Liver (tissue), 8 donors: ENCODE measurements at regions not wholly inside any gene's neighbourhood (a gene's known extent, or its start where the extent isn't known, plus 50 kb on each side); places are given as distances from the start of the nearest gene placed in this dataset.

ENCODE experiments used
- DNase-seq: peaks from one replicate; pipeline ENCODE4 v3.0.0-alpha.2; 2017; ENCODE audit warnings: low spot score
- H3K27ac ChIP-seq, 2 donors: one replicate each; pipeline ENCODE4 v1.7.0; 2013; ENCODE audit warnings: inconsistent platforms in 2 of 2, low read length in 2 of 2, control low read depth in 1 of 2, low read depth in 1 of 2, mild to moderate bottlenecking in 1 of 2
- H3K27me3 ChIP-seq, 4 donors: one replicate each; pipeline versions ENCODE4 v1.6.1 to v1.7.0; 2013; ENCODE audit warnings: low read length in 3 of 4, inconsistent platforms in 1 of 4, mild to moderate bottlenecking in 1 of 4, moderate library complexity in 1 of 4; ENCODE audit not compliant: control insufficient read depth in 4 of 4, insufficient read depth in 4 of 4
- H3K36me3 ChIP-seq, 4 donors: one replicate each; pipeline versions ENCODE4 v1.6.1 to v1.7.0; 2013; ENCODE audit warnings: low read length in 3 of 4, mild to moderate bottlenecking in 3 of 4, low read depth in 1 of 4, moderate library complexity in 1 of 4; ENCODE audit not compliant: control insufficient read depth in 4 of 4, insufficient read depth in 3 of 4
- H3K4me1 ChIP-seq, 4 donors: one replicate each; pipeline versions ENCODE4 v1.6.1 to v1.7.0; 2013; ENCODE audit warnings: low read length in 3 of 4, mild to moderate bottlenecking in 3 of 4, moderate library complexity in 1 of 4; ENCODE audit not compliant: control insufficient read depth in 4 of 4, insufficient read depth in 4 of 4
- H3K4me3 ChIP-seq, 3 donors: one replicate each; pipeline versions ENCODE4 v1.6.1 to v1.7.0; 2013; ENCODE audit warnings: low read length in 3 of 3, control low read depth in 1 of 3, low read depth in 1 of 3, mild to moderate bottlenecking in 1 of 3
- H3K9ac ChIP-seq, 2 donors: one replicate each; pipeline ENCODE4 v1.7.0; 2013; ENCODE audit warnings: low read length in 2 of 2, mild to moderate bottlenecking in 2 of 2, moderate library complexity in 2 of 2, control low read depth in 1 of 2, low read depth in 1 of 2
- H3K9me3 ChIP-seq, 4 donors: one replicate each; pipeline versions ENCODE4 v1.6.1 to v1.7.0; 2013; ENCODE audit warnings: low read length in 3 of 4; ENCODE audit not compliant: control insufficient read depth in 4 of 4
- EGR1 ChIP-seq, 2 donors: IDR thresholded peaks; 2 replicates each; pipeline ENCODE4 v1.6.1; 2016 to 2018; ENCODE audit warnings: antibody characterized with exemption in 2 of 2, low read depth in 2 of 2
- FOXA1 ChIP-seq: IDR thresholded peaks from 2 replicates; pipeline ENCODE4 v1.6.1; 2016; ENCODE audit warnings: antibody characterized with exemption
- FOXA2 ChIP-seq: IDR thresholded peaks from 2 replicates; pipeline ENCODE4 v1.6.1; 2016; ENCODE audit warnings: antibody characterized with exemption
- GABPA ChIP-seq, 2 donors: IDR thresholded peaks in 1 of 2; conservative IDR thresholded peaks in 1 of 2; 2 replicates each; pipeline ENCODE4 v1.6.1; 2016; ENCODE audit warnings: antibody characterized with exemption in 2 of 2, mild to moderate bottlenecking in 1 of 2, moderate library complexity in 1 of 2
- HNF4G ChIP-seq: IDR thresholded peaks from 2 replicates; pipeline ENCODE4 v1.6.1; 2016; ENCODE audit warnings: antibody characterized with exemption
- JUND ChIP-seq, 2 donors: IDR thresholded peaks; 2 replicates each; pipeline ENCODE4 v1.6.1; 2016; ENCODE audit warnings: antibody characterized with exemption in 2 of 2
- NR2F2 ChIP-seq: IDR thresholded peaks from 2 replicates; pipeline ENCODE4 v1.6.1; 2016; ENCODE audit warnings: antibody characterized with exemption
- RAD21 ChIP-seq, 2 donors: IDR thresholded peaks; 2 replicates each; pipeline ENCODE4 v1.6.1; 2016; ENCODE audit warnings: antibody characterized with exemption in 2 of 2, mild to moderate bottlenecking in 2 of 2
- RXRA ChIP-seq, 2 donors: IDR thresholded peaks; 2 replicates each; pipeline ENCODE4 v1.6.1; 2017 to 2018; ENCODE audit warnings: antibody characterized with exemption in 2 of 2, mild to moderate bottlenecking in 1 of 2
- SP1 ChIP-seq: IDR thresholded peaks from 2 replicates; pipeline ENCODE4 v1.6.1; 2018; ENCODE audit warnings: antibody characterized with exemption, mild to moderate bottlenecking
- YY1 ChIP-seq: IDR thresholded peaks from 2 replicates; pipeline ENCODE4 v1.6.1; 2016; ENCODE audit warnings: antibody characterized with exemption, mild to moderate bottlenecking
- WGBS: extraction: QIAGEN DNeasy Blood & Tissue Kit; methylation state at CpG from one replicate; pipeline ENCODE4 v1.1.7; 2013; 5-methylcytosine and 5-hydroxymethylcytosine counted together
- TF ChIP-seq, protein P1 (sequence below): fragments of 150-350 bp; IDR thresholded peaks from 2 replicates; pipeline ENCODE4 v1.5.1; 2017; ENCODE audit warnings: improper control_type of control experiment, low read depth, low read length; ENCODE audit not compliant: missing input control
- TF ChIP-seq, protein P2 (sequence below): IDR thresholded peaks from 2 replicates; pipeline ENCODE4 v1.6.1; 2016; ENCODE audit warnings: antibody characterized with exemption, mild to moderate bottlenecking
- TF ChIP-seq, protein P3 (sequence below): IDR thresholded peaks from 2 replicates; pipeline ENCODE4 v1.6.1; 2016; ENCODE audit warnings: antibody characterized with exemption
- TF ChIP-seq, protein P4 (sequence below): IDR thresholded peaks from 2 replicates; pipeline ENCODE4 v1.6.1; 2016; ENCODE audit warnings: antibody characterized with exemption
- donor health status: healthy.
- donor health status: healthy.
- donor health status: healthy.
- donor health status: healthy.
- donor health status: healthy.

DNA sequence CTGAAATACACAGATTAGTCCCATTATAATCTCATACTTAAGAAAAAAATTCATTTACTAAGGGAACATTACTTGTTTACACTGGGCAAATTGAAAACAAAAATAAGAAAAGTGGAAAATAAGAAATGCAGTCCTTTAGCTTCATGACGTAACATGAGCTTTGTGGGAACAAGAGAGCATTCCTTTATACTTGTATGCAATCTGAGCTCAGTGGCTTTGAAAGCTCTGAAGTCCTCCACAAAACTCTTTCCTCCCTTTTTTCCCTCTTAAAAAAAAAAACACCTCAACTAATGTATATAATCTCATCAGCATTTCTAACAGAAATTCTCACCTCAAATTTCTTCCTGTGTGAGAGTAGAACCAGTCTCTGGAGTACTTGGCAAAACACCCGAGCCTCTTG is 76.9 kb upstream of the OTX2 start:
- Histone ChIP-seq H3K9me3 (no peaks in the 10 kb centered on the region), H3K27ac (no peak overlapping the region), H3K36me3 (no peaks in the 10 kb centered on the region), H3K27me3 (peaks cover 0 to 3% (median under 1%) of the 10 kb centered on the region in 4 donors), H3K4me3 (no peak overlapping the region), H3K4me1 (peaks cover 0 to 3% (median 0%) of the 10 kb centered on the region in 4 donors), H3K9ac (no peak overlapping the region)
- TF ChIP-seq, protein P1, sequence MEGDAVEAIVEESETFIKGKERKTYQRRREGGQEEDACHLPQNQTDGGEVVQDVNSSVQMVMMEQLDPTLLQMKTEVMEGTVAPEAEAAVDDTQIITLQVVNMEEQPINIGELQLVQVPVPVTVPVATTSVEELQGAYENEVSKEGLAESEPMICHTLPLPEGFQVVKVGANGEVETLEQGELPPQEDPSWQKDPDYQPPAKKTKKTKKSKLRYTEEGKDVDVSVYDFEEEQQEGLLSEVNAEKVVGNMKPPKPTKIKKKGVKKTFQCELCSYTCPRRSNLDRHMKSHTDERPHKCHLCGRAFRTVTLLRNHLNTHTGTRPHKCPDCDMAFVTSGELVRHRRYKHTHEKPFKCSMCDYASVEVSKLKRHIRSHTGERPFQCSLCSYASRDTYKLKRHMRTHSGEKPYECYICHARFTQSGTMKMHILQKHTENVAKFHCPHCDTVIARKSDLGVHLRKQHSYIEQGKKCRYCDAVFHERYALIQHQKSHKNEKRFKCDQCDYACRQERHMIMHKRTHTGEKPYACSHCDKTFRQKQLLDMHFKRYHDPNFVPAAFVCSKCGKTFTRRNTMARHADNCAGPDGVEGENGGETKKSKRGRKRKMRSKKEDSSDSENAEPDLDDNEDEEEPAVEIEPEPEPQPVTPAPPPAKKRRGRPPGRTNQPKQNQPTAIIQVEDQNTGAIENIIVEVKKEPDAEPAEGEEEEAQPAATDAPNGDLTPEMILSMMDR: no peak
- TF ChIP-seq RAD21 (IDR thresholded peaks at IDR 0.05): no peak
- no peak for TF ChIP-seq GABPA (IDR thresholded peaks at IDR 0.05 in 1 of 2, conservative IDR thresholded peaks at IDR 0.05 in 1 of 2)
- no peak for TF ChIP-seq EGR1 (IDR thresholded peaks at IDR 0.05; ENCODE audit: low read depth in 2 of 2)
- TF ChIP-seq, protein P2, sequence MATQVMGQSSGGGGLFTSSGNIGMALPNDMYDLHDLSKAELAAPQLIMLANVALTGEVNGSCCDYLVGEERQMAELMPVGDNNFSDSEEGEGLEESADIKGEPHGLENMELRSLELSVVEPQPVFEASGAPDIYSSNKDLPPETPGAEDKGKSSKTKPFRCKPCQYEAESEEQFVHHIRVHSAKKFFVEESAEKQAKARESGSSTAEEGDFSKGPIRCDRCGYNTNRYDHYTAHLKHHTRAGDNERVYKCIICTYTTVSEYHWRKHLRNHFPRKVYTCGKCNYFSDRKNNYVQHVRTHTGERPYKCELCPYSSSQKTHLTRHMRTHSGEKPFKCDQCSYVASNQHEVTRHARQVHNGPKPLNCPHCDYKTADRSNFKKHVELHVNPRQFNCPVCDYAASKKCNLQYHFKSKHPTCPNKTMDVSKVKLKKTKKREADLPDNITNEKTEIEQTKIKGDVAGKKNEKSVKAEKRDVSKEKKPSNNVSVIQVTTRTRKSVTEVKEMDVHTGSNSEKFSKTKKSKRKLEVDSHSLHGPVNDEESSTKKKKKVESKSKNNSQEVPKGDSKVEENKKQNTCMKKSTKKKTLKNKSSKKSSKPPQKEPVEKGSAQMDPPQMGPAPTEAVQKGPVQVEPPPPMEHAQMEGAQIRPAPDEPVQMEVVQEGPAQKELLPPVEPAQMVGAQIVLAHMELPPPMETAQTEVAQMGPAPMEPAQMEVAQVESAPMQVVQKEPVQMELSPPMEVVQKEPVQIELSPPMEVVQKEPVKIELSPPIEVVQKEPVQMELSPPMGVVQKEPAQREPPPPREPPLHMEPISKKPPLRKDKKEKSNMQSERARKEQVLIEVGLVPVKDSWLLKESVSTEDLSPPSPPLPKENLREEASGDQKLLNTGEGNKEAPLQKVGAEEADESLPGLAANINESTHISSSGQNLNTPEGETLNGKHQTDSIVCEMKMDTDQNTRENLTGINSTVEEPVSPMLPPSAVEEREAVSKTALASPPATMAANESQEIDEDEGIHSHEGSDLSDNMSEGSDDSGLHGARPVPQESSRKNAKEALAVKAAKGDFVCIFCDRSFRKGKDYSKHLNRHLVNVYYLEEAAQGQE: no peak
- TF ChIP-seq, protein P3, sequence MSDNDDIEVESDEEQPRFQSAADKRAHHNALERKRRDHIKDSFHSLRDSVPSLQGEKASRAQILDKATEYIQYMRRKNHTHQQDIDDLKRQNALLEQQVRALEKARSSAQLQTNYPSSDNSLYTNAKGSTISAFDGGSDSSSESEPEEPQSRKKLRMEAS: no peak
- no peak for TF ChIP-seq FOXA2
- no peak for TF ChIP-seq SP1
- no peak for TF ChIP-seq JUND (IDR thresholded peaks at IDR 0.05)
- no peak for TF ChIP-seq FOXA1
- TF ChIP-seq HNF4G: no peak
- no peak for TF ChIP-seq YY1
- TF ChIP-seq NR2F2: no peak
- no peak for TF ChIP-seq RXRA (IDR thresholded peaks at IDR 0.05)
- no peak for DNase-seq
- 58% methylated on average over 2 of the region's 2 CpGs for WGBS

DNA sequence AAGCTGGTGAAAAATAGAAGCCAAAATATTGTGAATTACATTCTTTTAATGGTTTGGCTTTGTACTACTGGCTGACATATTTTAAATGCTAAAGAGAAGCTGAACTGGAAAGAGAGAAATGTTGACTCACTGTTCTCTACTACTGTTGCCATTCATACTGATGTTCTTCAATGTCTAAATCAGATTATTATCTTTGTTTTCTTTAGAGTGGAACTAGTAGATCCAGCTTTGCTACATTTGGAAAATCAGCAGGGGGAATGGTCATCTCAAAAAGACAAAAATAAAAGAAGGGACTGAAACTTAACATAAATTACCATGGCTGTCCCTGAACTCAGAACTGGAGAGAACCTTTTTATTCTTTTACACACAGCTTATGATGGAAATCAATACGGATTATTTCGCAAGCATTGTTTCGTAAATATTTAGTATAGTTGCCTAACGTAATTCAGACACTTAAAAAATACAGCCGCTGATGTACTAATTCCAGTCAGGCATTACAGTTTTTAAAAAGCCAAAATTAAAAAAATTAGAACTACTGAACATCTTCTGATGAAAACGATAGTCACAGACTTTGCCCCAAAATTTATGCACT is 76.3 kb upstream of the OTX2 start:
- Histone ChIP-seq H3K4me1 (peaks cover 0 to 3% (median 0%) of the 10 kb centered on the region in 4 donors), H3K9ac (no peak overlapping the region), H3K9me3 (no peaks in the 10 kb centered on the region), H3K27me3 (peaks cover 0 to 3% (median under 1%) of the 10 kb centered on the region in 4 donors), H3K36me3 (no peaks in the 10 kb centered on the region), H3K27ac (no peak overlapping the region), H3K4me3 (no peak overlapping the region)
- 32% methylated on average over 6 of the region's 6 CpGs for WGBS
- no peak for DNase-seq
- TF ChIP-seq SP1 (no peak), RXRA (IDR thresholded peaks at IDR 0.05) (peak in 1 of 2 donors; percentile 12), RAD21 (IDR thresholded peaks at IDR 0.05) (no peak), FOXA1 (no peak), HNF4G (no peak), NR2F2 (no peak), FOXA2 (no peak), YY1 (peak; percentile 17)
- TF ChIP-seq, protein P4, sequence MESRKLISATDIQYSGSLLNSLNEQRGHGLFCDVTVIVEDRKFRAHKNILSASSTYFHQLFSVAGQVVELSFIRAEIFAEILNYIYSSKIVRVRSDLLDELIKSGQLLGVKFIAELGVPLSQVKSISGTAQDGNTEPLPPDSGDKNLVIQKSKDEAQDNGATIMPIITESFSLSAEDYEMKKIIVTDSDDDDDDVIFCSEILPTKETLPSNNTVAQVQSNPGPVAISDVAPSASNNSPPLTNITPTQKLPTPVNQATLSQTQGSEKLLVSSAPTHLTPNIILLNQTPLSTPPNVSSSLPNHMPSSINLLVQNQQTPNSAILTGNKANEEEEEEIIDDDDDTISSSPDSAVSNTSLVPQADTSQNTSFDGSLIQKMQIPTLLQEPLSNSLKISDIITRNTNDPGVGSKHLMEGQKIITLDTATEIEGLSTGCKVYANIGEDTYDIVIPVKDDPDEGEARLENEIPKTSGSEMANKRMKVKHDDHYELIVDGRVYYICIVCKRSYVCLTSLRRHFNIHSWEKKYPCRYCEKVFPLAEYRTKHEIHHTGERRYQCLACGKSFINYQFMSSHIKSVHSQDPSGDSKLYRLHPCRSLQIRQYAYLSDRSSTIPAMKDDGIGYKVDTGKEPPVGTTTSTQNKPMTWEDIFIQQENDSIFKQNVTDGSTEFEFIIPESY: no peak
- TF ChIP-seq, protein P1: no peak
